Left ventricle myocardium inferior (tissue), 1 donor: ENCODE measurements at regions not wholly inside any gene's neighbourhood (a gene's known extent, or its start where the extent isn't known, plus 50 kb on each side); places are given as distances from the start of the nearest gene placed in this dataset.
A peak's percentile ranks its signal among the peaks of the same experiment; 100 is the strongest.

Source experiments
- DNase-seq: peaks from one replicate; pipeline ENCODE4 v3.0.0-alpha.2; 2020
- H3K27ac ChIP-seq: fragments of 200-600 bp; replicated peaks from 2 replicates; pipeline ENCODE4 v1.8.0; 2021
- H3K27me3 ChIP-seq: fragments of 200-600 bp; 2 replicates; pipeline ENCODE4 v1.8.0; 2021; ENCODE audit warnings: low read depth
- H3K36me3 ChIP-seq: fragments of 200-600 bp; 2 replicates; pipeline ENCODE4 v1.8.0; 2021
- H3K4me1 ChIP-seq: fragments of 200-600 bp; 2 replicates; pipeline ENCODE4 v1.8.0; 2021
- H3K4me3 ChIP-seq: fragments of 200-600 bp; 2 replicates; pipeline ENCODE4 v1.8.0; 2021; ENCODE audit warnings: mild to moderate bottlenecking, moderate library complexity
- H3K9me3 ChIP-seq: fragments of 200-600 bp; replicated peaks from 2 replicates; pipeline ENCODE4 v1.8.0; 2021
- CTCF ChIP-seq: fragments of 200-600 bp; IDR thresholded peaks from 2 replicates; pipeline ENCODE4 v1.8.0; 2021; ENCODE audit warnings: antibody characterized with exemption, mild to moderate bottlenecking, borderline replicate concordance
- intact Hi-C: fragments of 100-400 bp; cut with micrococcal nuclease; formaldehyde crosslinking; loops from one replicate; pipeline ENCODE4 v1.11.0; 2022
- donor health status: DM: no; HTN: yes; CAD: no; lungs with severe emphysema.

DNA sequence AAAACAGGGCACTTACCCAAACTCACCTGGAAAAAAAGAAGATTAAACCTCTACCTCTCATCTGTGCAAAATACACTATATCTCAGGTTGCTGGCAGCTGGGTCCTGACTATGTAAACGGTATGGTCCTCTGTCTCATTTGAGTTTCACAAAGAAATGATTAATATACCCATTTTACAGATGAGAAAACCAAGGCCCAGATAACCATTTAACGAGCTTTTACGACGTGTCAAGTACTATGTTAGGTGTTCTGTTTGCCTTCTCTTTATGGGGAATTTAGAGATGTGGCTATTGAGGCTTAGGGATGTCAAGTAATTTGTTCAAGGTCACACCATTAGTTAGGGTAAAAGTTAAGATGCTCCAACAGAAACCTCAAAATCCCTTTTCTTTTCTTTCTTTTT, 140.4 kb upstream of the USP24 start:
- Histone ChIP-seq H3K27me3 (no peaks in the 10 kb centered on the region), H3K4me1 (peaks cover 28% of the 10 kb centered on the region), H3K36me3 (no peaks in the 10 kb centered on the region), H3K9me3 (no peaks in the 10 kb centered on the region), H3K27ac (no peak overlapping the region), H3K4me3 (no peak overlapping the region)
- TF ChIP-seq CTCF, result no peak
- DNase-seq, result no peak
- intact Hi-C loops, result no loop called here

DNA sequence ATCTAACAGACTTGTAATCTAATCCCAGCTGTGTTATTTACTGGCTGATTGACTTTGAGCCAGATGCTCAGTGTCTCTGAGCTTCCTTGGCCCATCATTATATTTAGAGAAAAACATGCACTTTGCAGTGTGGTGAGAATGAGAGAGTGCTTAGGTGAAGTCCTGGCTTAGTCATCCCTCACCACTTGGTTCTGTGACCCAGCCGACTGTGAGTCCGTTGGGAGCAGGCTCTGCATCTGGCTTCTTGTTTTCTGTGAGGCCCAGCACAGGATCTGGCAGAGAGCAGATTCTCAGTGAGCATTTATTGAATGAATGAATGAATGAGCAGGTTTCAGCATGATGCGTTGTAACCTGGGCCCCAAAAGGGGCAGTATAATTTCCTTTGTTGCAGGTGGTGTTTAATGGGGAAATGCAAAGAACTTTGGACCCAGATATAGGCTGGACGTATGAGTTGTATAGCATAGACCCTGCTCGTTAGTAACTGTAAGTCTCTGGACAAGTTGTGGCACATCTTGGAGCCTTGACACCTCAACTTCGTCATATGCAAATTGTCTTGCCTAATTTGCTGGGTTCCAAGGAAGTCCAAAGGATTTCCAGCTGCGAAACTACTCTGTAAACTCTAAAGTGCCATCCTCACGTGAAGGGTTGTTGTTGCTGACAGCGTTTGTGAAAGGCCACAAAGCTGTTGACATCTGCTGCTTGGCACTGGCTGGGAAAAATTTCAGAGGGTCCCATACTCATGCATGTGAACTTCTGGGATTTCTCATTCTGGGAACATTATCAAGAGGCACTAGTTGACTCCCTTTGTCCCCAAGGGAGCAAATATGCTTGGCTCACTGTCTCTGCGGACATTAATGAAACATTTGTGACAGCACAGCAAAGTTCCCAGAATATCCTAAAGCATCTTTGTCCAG, 138.8 kb upstream of the USP24 start:
- peak overlapping the region; percentile 70 for H3K27ac ChIP-seq
- DNase-seq, result peak; percentile 23

GRCh38 chr1:55352811-55353180, 137.6 kb upstream of the USP24 start:
- H3K27me3 ChIP-seq, result no peaks in the 10 kb centered on the region
- H3K4me1 ChIP-seq, result peaks cover 28% of the 10 kb centered on the region
- no peak for TF ChIP-seq CTCF
- intact Hi-C loops, result no loop called here
- no peaks in the 10 kb centered on the region for H3K9me3 ChIP-seq
- no peak overlapping the region for H3K4me3 ChIP-seq
- H3K27ac ChIP-seq, result peak overlapping the region; percentile 70
- H3K36me3 ChIP-seq, result no peaks in the 10 kb centered on the region
- DNase-seq, result no peak

More for the DNA sequence above, 138.8 kb upstream of the USP24 start:
- Histone ChIP-seq H3K9me3 (no peaks in the 10 kb centered on the region), H3K27me3 (no peaks in the 10 kb centered on the region), H3K36me3 (no peaks in the 10 kb centered on the region), H3K4me3 (no peak overlapping the region), H3K4me1 (peaks cover 28% of the 10 kb centered on the region)
- intact Hi-C loops, result no loop called here
- no peak for TF ChIP-seq CTCF

- H3K36me3 ChIP-seq, result no peaks in the 10 kb centered on the region
- no peak overlapping the region for H3K4me3 ChIP-seq
- TF ChIP-seq CTCF, result no peak
- H3K4me1 ChIP-seq, result peaks cover 28% of the 10 kb centered on the region
- H3K27me3 ChIP-seq, result no peaks in the 10 kb centered on the region
- DNase-seq, result peak; percentile 56
- H3K27ac ChIP-seq, result peak overlapping the region; percentile 70
- H3K9me3 ChIP-seq, result no peaks in the 10 kb centered on the region
- intact Hi-C loops, result no loop called here
Measured at GRCh38 chr1:55352080-55352810, 137.1 kb upstream of the USP24 start.

DNA sequence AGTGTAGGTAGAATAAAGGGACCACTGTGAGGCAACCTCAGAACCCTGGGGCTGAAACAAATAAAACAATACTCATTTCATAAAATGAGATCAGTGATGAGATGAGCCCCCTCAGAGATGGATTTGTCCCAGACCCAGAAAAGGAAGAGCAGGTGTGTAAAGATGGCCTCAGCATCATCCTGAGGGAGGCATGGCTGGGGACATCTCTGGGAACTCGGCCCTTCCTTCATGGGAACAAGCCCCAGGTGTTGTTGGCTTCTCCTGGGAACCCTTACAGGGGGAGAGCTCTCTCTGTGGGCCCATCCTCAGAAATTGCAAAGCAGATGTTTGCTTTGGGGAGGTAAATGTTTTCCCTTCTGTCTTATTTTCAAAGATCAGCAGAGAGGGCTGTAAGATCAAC, 133.2 kb upstream of the USP24 start:
- Histone ChIP-seq H3K4me3 (no peak overlapping the region), H3K27me3 (no peaks in the 10 kb centered on the region), H3K36me3 (no peaks in the 10 kb centered on the region), H3K9me3 (no peaks in the 10 kb centered on the region), H3K27ac (no peak overlapping the region), H3K4me1 (peaks cover 18% of the 10 kb centered on the region)
- TF ChIP-seq CTCF, result no peak
- intact Hi-C loops, result no loop called here
- no peak for DNase-seq
